CD4-positive, alpha-beta T cell treated with Interferon alpha-2 for 1 hour (primary cell): ENCODE measurements at regions not wholly inside any gene's neighbourhood (a gene's known extent, or its start where the extent isn't known, plus 50 kb on each side); places are given as distances from the start of the nearest gene placed in this dataset.
"Not testable (repeated sequence)": the region's sequence is repeated elsewhere in the genome, so short reads cannot be mapped to it uniquely, and the experiment has no call there.

Source experiments
- DNase-seq, 2 donors: peaks; one replicate each; pipeline ENCODE4 v3.0.0-alpha.2; 2020 to 2022

GRCh38 chr20:57779401-57780003 is 69.7 kb upstream of the PMEPA1 start:
- DNase-seq = no peak

GRCh38 chr20:57777911-57778310 is 68.1 kb upstream of the PMEPA1 start:
- no peak for DNase-seq

- DNase-seq = no peak
These were observed 65.1 kb upstream of the PMEPA1 start for GRCh38 chr20:57774951-57775350.

- no peak for DNase-seq
These were observed 64.5 kb upstream of the PMEPA1 start for GRCh38 chr20:57774111-57774880.

GRCh38 chr20:57773059-57773815 is 63.4 kb upstream of the PMEPA1 start:
- no peak for DNase-seq

- DNase-seq = no peak
These were observed 62.6 kb upstream of the PMEPA1 start for GRCh38 chr20:57772349-57772964.

- DNase-seq = no peak
These were observed 61.3 kb upstream of the PMEPA1 start for GRCh38 chr20:57770852-57771720.

- not testable (repeated sequence) for DNase-seq
These were observed 60.6 kb upstream of the PMEPA1 start for GRCh38 chr20:57770401-57770800.

GRCh38 chr20:57769756-57770155 is 59.9 kb upstream of the PMEPA1 start:
- DNase-seq = no peak

GRCh38 chr20:57768519-57768918 is 58.7 kb upstream of the PMEPA1 start:
- no peak for DNase-seq

GRCh38 chr20:57767441-57767840 is 57.6 kb upstream of the PMEPA1 start:
- no peak for DNase-seq

- no peak for DNase-seq
These were observed 53.4 kb upstream of the PMEPA1 start for GRCh38 chr20:57763235-57763595.

- DNase-seq = no peak
These were observed 52.9 kb upstream of the PMEPA1 start for GRCh38 chr20:57762531-57763234.

GRCh38 chr20:57761413-57761734 is 51.6 kb upstream of the PMEPA1 start:
- DNase-seq = no peak

- no peak for DNase-seq
These were observed 51.0 kb upstream of the PMEPA1 start for GRCh38 chr20:57760698-57761412.

- DNase-seq = no peak
These were observed 49.9 kb upstream of the PMEPA1 start for GRCh38 chr20:57759724-57760123.
